HG03139 (cell line): ENCODE measurements at regions not wholly inside any gene's neighbourhood (a gene's known extent, or its start where the extent isn't known, plus 50 kb on each side); places are given as distances from the start of the nearest gene placed in this dataset.

Experiments used
- ATAC-seq: cut with Tn5 transposase; IDR thresholded peaks from one replicate; pipeline ENCODE4 v1.9.1; 2021; ENCODE audit not compliant: unreplicated experiment

- ATAC-seq = no peak
These were observed 417.0 kb downstream of the TYW1 start for GRCh38 chr7:67413670-67414069.

DNA sequence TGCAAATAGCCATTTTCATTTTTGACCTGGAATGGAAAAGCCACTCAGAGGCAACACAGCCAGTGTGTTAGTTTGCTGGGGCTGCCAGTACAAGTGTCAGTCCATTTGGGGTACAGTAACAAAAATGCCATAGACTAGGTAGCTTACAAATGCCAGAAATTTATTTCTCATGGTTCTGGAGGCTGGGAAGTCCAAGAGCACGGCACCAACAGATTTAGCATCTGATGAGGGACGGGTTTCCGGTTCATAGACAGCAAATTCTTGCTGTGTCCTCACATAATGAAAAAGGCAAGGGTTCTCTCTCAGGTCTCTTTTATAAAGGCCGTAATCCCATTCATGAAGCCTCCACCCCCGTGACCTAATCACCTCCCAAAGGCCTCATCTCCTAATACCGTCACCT lies 418.2 kb downstream of the TYW1 start:
- ATAC-seq = no peak

DNA sequence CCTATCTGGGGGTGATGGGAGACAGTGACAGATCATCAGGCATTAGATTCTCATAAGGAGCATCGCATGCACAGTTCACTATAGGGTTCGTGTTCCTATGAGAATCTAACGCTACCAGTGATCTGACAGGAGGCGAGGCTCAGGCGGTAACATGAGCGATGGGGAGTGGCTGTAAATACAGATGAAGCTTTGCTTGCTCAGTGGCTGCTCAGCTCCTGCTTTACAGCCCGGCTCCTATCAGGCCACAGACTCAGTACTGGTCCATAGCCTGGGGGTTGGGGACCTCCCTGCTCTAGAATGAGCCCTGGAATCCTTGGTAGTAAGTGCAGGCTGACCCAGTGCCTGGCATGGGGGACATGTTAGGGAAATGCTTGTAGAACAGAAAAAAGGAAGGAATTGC lies 426.0 kb downstream of the TYW1 start:
- no peak for ATAC-seq

DNA sequence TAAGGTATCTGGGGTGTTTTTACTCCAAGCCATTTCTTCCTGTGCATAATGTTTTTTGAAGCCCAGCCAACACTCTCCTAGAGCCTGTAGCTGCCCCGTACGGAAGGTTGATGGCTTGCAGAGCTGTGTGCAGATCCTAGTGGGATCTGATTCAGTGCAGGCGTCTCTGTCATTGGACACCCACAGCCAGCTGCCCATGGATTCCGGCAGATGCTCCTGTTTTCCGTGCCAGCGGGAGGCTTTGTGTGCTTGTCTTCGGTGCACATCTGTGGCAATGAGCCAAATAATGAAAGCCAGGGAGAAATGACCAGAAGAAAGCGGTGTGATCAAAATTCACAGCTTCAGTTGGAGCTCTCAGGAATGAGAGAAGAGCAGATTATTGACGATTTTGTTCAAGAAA lies 426.4 kb downstream of the TYW1 start:
- ATAC-seq = no peak

DNA sequence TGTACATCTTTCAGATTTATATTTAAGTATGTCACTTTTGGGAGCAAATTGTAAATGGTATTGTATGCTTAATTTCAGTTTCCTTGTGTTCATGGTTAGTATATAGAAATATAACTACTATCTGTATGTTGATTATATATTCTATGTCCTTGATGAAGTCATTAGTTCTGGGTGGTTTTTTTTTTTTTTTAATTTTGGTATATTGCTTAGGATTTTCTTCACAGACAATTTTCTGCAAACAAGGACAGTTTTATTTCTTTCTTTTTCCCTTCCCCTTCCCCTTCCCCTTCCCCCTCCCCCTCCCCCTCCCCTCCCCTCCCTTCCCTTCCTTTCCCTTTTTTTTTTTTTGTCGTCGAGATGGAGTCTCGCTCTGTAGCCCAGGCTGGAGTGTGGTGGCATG lies 430.0 kb downstream of the TYW1 start:
- ATAC-seq = no peak

- ATAC-seq = no peak
These were observed 433.1 kb downstream of the TYW1 start for GRCh38 chr7:67429735-67430134.

DNA sequence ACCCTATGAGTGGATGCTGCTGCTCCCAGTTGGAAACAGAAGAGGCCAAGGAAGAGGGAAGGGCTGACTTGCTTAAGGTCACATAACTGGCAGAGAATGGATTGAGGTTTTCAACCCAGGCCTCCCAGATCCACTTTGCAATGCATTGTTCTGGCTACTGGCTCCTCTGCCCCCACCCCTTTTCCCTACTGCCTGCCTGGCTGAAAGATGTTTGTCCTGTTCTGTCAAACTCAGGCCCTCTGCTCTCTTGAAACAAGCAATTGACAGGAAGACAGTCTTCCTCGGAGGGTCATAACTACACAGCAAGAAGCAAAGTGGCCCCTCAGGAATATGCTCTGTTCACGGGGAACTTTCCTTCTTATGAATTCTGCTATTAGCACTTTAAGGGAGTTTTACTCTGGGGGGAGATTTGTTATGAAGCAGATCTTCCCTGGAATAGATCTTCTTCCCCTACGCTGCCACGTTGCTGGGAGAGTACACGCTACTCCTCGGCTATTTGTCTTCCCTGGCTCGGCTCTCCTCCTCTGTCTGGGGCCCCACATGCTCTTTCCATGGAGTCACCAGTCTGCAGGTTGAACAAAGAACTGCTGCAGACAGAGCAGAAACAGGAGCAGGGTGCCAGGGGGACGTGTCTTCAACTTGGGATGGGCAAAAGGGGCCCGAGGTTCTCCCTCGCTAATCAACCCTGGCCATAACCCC lies 436.1 kb downstream of the TYW1 start:
- no peak for ATAC-seq

DNA sequence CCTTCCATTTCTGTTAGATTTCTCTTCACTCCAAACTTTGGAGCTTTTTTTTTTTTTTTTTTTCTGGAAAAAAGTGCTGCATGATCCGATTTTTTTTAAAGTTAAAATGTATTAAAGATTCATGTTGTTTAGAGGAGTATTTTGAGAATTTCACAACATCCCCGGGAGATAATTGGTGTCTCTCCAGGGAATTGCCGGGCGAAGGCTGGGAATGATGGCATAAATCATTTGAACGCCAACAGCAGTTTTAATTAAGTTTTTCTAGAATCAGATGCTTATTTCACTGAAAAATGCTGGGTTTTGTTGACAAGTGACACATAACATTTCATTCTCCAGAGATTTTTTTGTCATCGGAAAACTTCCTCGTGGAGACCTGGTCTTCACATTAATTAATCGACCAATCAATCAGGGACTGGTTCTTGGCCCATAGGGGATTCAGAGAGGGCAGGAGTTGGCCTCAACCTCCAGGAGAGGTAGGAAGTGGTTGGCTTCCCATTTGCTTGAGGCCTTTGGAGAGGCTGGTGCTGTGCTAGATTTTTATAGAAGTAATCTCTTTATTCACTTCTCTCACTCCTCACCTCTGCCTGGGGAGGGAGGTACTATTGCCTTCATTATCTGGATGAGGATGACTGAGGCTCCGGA lies 439.4 kb downstream of the TYW1 start:
- ATAC-seq = no peak

DNA sequence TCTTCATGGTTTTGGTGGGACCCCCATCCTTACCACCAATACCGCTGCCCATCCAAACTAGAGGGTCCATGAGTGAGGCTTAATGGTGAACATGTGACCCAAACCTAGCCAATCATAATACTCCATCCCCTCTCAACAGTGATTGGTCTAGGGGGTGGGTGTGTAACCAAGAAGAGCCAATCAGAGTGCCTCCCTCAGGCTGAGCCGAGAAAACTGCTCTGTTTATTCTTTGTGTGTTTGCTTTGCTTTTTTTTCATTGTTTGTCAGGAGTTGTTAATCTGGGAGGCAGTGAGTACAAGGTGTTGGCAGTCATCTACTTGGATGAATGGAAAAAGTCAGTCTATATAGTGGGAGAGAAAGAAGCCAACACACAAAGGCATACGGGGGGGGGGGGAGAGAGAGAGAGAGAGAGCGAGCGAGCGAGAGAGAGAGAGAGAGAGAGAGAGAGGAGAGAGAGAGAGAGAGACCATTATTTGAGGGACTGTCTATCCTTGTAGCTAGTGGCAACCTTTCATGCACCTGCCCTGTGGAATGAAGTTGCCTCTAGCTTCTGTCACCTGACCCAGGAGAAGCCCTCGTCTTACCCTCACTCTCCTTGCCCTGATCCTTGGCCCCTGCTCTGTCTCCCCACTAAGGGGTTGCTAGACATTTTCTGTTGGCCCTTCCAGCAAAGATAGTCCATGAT lies 441.7 kb downstream of the TYW1 start:
- ATAC-seq = no peak

DNA sequence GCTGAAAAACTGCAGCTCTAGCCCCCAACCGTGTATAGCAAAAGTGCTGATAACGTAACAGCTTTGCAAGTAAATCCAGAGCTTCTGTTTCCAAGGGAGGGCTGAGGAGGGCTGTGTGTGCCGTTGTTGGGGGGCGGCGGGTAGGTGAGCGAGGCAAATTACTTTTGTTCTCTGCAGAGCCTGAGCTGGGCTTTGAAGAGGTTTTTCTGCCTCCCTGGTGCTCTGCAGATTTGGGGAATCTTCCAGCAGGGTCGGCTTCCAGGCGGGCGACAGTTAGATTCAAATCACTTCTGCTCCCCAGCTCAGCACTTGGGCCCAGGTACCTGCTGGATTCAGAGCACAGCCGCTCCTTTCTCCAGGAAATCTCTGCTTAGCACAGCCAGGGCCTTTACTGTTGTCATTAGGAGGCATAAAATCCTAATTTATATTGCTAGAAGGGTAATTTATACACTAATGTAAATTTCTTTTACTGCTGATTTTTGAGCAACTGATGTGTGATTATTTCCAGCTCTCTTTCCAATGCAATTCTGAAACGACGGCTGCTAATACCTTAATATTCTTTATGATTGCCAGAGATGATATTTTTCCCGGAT lies 442.4 kb downstream of the TYW1 start:
- no peak for ATAC-seq

GRCh38 chr7:67440321-67440720 lies 443.7 kb downstream of the TYW1 start:
- no peak for ATAC-seq

DNA sequence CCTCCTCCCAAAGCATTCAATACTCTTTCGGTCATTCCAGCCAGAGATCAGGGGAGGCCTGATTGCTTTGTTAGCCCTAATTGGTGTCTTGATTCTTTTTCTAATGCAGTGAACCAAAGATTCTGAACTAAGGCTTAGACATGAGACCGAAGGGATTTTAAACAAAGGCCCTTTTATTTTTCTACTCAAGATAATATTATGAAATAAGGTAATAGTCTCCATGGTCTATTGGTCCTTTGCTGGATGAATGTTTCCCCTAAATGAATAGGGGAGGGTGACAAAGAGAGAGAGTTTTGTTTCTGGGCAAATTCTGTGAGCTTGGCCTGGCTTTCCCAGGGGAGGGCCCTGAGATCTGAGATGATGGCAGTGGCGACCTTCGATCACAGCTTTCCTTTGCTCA lies 449.1 kb downstream of the TYW1 start:
- no peak for ATAC-seq

- no peak for ATAC-seq
These were observed 450.7 kb downstream of the TYW1 start for GRCh38 chr7:67447297-67447696.

GRCh38 chr7:67448271-67448670 lies 451.6 kb downstream of the TYW1 start:
- no peak for ATAC-seq

- no peak for ATAC-seq
These were observed 453.5 kb downstream of the TYW1 start for GRCh38 chr7:67450171-67450570.

- no peak for ATAC-seq
These were observed 454.7 kb downstream of the TYW1 start for GRCh38 chr7:67451306-67451705.

DNA sequence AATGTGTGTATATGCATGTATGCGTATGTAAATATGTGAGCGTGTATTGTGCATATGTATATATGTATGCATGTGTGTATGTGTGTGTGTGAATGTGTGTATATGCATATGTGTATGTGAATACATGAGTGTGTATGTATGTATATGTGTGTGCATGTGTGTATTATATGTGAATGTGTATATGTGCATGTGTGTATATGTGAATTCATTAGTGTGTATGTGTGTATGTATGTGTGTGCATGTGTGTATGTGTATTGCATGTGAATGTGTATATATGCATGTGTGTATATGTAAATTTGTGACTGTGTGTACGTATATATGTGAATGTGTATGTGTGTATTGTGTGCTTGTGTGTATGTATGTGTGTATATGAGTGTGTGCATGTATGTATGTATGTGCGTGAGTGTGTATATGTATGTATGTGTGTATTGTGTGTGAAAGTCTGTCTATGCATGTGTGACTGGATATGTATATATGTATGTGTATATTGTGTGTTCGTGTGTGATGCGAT lies 455.9 kb downstream of the TYW1 start:
- no peak for ATAC-seq

GRCh38 chr7:67453580-67454380 lies 457.1 kb downstream of the TYW1 start:
- ATAC-seq = no peak

DNA sequence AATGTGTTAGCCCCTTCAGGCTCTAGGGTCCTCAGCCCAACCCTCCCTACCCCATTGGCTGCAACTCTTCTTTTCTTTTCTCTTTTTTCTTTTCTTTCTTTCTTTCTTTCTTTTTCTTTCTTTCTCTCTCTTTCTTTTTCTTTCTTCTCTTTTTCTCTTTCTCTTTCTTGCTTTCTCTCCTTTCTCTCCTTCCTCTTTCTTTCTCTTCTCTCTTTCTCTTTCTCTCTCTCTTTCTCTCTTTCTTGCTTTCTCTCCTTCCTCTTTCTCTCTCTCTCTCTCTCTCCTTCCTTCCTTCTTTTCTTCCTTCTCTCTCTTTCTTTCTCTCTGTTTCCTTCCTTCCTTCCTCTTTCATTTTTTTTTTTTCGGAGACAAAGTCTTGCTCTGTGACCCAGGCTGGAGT lies 458.9 kb downstream of the TYW1 start:
- ATAC-seq = no peak

GRCh38 chr7:67462781-67463191 lies 466.2 kb downstream of the TYW1 start:
- no peak for ATAC-seq

GRCh38 chr7:67463316-67463715 lies 466.7 kb downstream of the TYW1 start:
- no peak for ATAC-seq
